ENCODE measurements at regions not wholly inside any gene's neighbourhood (a gene's known extent, or its start where the extent isn't known, plus 50 kb on each side); places are given as distances from the start of the nearest gene placed in this dataset.

DNA sequence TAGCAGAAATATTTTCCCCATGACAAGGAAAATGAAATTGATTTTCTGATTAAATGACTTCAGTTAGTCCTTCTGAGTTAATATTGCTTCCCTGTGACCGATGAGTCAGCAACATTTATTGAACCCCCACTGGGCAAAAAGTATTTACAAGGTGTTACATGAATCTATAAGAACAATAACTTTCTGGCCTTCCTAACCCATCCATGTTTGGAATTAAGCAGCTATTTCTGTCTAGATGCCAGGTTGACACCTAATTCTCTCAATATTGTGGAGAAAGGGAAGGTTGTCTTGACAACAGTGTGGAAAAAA is 112.9 kb upstream of the JAZF1 start:
- Histone ChIP-seq H3K9ac (ENCODE audit: low read length) (no peak overlapping the region), H3K36me3 (ENCODE audit: insufficient read depth, low read length) (no peaks in the 10 kb centered on the region), H3K27me3 (ENCODE audit: control insufficient read depth in 1 of 2, insufficient read depth in 2 of 2, low read length in 2 of 2) (no peaks in the 10 kb centered on the region), H3K9me3 (ENCODE audit: low read length) (no peaks in the 10 kb centered on the region), H3K4me1 (ENCODE audit: insufficient read depth, low read length) (no peaks in the 10 kb centered on the region), H3K27ac (ENCODE audit: low read depth, low read length) (no peak overlapping the region), H3K4me3 (ENCODE audit: low read depth in 1 of 2, low read length in 2 of 2) (no peak overlapping the region)

DNA sequence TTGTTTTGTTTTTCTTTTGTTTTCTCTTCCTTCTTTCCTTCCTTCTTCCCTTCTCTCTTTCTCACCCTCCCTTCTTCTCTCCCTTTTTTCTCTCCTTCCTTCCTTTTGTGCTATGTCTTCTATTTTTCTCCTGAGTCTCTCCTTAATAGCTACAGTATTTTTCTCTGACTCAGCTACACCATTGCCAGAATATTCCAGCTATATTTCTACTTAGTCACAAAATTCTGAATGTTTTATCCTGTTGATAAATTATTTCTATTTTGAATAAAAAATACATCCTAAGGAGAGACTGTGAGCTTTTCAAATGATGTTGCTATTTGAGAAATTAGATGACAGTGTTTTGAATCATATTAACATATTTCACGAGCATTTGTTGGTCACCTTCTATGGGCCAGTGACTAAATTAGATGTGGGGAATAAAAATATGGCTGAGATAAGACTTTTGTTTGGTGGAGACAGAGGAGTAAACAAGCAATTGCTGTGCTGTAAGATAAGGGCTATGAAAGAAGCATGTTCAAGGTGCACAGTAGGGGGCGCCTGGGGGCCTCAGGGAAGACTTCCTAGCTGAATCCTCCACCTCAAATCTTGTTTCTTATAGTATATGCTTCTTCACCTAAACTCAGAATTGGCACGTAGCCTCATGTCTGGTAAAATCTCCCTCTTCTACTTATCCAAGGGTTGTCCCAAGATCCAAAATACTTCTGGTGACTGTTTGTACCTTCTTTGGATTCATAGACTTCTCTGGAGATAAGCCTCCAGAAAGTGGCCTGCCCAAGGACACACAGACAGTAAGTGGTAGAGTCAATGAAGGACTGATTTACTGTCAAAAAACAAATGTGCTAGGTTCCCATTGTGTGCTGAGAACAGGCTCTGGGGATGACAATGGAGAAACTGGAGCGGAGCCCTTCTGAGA is 115.5 kb upstream of the CREB5 start:
- Histone ChIP-seq H3K36me3 (ENCODE audit: insufficient read depth, low read length) (no peaks in the 10 kb centered on the region), H3K27me3 (ENCODE audit: control insufficient read depth in 1 of 2, insufficient read depth in 2 of 2, low read length in 2 of 2) (no peaks in the 10 kb centered on the region), H3K27ac (ENCODE audit: low read depth, low read length) (no peak overlapping the region), H3K4me3 (ENCODE audit: low read depth in 1 of 2, low read length in 2 of 2) (no peak overlapping the region), H3K9me3 (ENCODE audit: low read length) (no peaks in the 10 kb centered on the region), H3K4me1 (ENCODE audit: insufficient read depth, low read length) (no peaks in the 10 kb centered on the region), H3K9ac (ENCODE audit: low read length) (no peak overlapping the region)

DNA sequence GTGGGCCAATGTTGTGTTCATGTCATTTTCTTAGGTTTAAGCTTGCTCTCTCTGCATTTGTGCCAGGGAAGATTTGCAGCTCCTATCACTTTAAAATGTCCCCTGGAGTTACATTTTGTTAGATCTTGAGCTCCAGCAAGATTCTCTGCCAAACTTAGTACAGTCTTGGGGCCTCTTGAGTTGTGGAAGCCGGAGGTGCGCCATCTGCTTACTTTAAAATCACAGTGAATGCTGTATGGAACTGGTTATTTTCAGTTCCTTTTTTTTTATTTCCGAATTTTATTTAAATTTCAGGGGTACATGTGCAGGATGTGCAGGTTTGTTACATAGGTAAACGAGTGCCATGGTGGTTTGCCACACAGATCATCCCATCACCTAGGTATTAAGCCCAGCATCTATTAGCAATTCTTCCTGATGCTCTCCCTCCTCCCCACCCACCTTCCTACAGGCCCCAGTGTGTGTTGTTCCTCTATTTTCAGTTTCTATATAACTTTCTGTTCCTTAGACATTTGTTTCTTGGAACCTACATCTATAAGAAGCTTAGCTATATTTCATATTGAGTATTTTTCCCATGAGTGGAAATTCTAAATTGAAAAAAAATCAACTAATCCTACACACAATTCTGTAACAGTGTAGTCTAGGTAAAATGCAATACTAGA is 114.4 kb upstream of the CREB5 start:
- H3K9ac ChIP-seq (ENCODE audit: low read length): no peak overlapping the region
- no peaks in the 10 kb centered on the region for H3K4me1 ChIP-seq (ENCODE audit: insufficient read depth, low read length)
- H3K27me3 ChIP-seq (ENCODE audit: control insufficient read depth in 1 of 2, insufficient read depth in 2 of 2, low read length in 2 of 2): no peaks in the 10 kb centered on the region
- H3K4me3 ChIP-seq (ENCODE audit: low read depth in 1 of 2, low read length in 2 of 2): no peak overlapping the region
- no peaks in the 10 kb centered on the region for H3K9me3 ChIP-seq (ENCODE audit: low read length)
- H3K27ac ChIP-seq (ENCODE audit: low read depth, low read length): no peak overlapping the region
- no peaks in the 10 kb centered on the region for H3K36me3 ChIP-seq (ENCODE audit: insufficient read depth, low read length)

DNA sequence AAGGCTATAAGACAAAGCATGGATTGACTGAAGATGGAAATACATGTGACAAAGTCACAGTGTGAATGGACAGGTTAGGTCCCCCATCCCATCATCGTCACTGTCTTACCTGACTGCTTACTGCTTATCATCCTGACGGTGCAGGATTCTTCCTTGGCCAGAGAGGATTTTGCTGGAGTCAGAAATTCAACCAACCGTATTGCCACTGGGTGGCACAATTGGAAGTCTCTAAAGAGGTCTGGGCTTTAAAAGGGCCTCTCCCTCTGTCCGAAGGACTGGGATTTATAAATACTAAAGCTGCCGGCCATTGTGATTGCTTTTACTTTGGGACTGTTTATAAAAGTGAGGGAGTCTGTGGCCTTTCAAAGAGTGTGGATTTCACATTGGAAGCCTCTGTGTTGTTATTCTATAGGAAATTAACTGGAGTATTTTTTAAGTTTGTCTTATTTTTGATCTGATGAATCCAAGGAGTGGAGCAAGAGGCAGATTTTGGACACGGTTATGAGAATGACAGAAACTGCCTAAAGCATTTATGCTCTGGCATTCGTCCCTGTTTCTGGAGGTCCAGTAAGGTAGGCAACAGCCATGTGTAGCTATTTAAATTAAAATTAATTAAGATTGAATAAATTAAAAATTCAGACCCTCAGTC is 113.3 kb upstream of the CREB5 start:
- H3K27me3 ChIP-seq (ENCODE audit: control insufficient read depth in 1 of 2, insufficient read depth in 2 of 2, low read length in 2 of 2): no peaks in the 10 kb centered on the region
- no peaks in the 10 kb centered on the region for H3K4me1 ChIP-seq (ENCODE audit: insufficient read depth, low read length)
- no peak overlapping the region for H3K27ac ChIP-seq (ENCODE audit: low read depth, low read length)
- H3K9ac ChIP-seq (ENCODE audit: low read length): no peak overlapping the region
- no peaks in the 10 kb centered on the region for H3K36me3 ChIP-seq (ENCODE audit: insufficient read depth, low read length)
- H3K9me3 ChIP-seq (ENCODE audit: low read length): no peaks in the 10 kb centered on the region
- no peak overlapping the region for H3K4me3 ChIP-seq (ENCODE audit: low read depth in 1 of 2, low read length in 2 of 2)

DNA sequence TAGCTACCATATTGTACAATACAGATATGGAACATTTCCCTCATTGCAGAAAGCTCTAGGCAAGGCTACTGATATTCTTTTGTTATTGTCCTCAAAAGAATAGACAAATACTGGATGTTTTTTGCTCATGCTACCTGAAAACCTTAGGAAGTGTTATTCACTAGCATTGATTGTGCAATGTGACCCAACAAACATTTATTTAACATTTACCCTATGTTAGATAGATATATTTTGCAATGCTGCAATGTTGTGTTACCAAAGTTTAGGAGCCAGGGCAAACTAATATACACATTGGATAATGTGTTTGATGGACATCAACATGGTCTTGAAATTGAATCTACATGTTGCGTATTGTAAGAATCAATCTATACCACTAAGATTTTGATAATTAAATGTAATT is 112.8 kb upstream of the CREB5 start:
- no peaks in the 10 kb centered on the region for H3K9me3 ChIP-seq (ENCODE audit: low read length)

DNA sequence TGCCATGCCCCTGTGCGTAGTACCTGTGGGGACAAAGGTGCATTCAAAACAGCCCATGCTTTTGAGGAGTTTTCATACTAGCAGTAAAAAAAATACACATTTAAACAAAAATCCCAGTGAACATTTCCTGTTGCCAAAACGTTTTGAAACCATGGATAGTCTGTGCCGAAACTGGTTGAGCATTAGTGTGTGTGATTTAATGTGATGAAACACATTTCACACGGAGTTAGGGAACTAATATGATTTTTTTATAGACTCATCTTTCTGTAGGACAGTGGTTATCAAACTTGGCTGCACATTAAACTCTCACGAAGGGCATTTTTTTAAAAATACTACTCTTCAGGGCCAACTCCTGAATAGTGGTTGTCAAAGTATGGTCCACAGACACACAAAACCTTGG is 111.8 kb upstream of the CREB5 start:
- Histone ChIP-seq H3K27ac (ENCODE audit: low read depth, low read length) (no peak overlapping the region), H3K36me3 (ENCODE audit: insufficient read depth, low read length) (no peaks in the 10 kb centered on the region), H3K9ac (ENCODE audit: low read length) (no peak overlapping the region), H3K27me3 (ENCODE audit: control insufficient read depth in 1 of 2, insufficient read depth in 2 of 2, low read length in 2 of 2) (no peaks in the 10 kb centered on the region), H3K4me1 (ENCODE audit: insufficient read depth, low read length) (no peaks in the 10 kb centered on the region), H3K9me3 (ENCODE audit: low read length) (no peaks in the 10 kb centered on the region), H3K4me3 (ENCODE audit: low read depth in 1 of 2, low read length in 2 of 2) (no peak overlapping the region)

More for the DNA sequence above, 112.8 kb upstream of the CREB5 start:
- Histone ChIP-seq H3K36me3 (ENCODE audit: insufficient read depth, low read length) (no peaks in the 10 kb centered on the region), H3K27me3 (ENCODE audit: control insufficient read depth in 1 of 2, insufficient read depth in 2 of 2, low read length in 2 of 2) (no peaks in the 10 kb centered on the region), H3K27ac (ENCODE audit: low read depth, low read length) (no peak overlapping the region), H3K4me3 (ENCODE audit: low read depth in 1 of 2, low read length in 2 of 2) (no peak overlapping the region), H3K9ac (ENCODE audit: low read length) (no peak overlapping the region), H3K4me1 (ENCODE audit: insufficient read depth, low read length) (no peaks in the 10 kb centered on the region)

DNA sequence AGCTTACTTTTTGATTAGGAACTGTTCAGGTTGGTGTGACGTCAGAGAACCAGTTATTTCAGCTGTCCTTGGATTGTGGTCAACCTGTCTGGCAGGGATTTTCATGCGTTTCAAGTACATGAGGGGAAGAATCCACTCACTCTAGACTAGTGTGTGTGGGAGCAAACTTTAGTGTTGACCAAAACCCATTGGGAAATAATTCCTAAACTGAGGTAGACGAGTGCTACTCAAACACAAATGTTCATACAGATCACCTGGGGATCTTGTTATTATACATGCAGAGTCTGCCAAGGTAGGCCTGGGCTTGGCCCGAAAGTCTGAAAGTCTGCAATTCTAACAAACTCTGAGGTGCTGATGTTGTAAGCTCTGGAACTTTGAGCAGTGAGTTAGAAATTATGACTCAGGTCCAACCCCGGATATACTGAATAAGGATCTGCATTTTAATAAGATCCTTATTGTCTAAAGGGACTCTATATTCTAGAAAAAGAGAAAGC is 111.1 kb upstream of the CREB5 start:
- Histone ChIP-seq H3K4me1 (ENCODE audit: insufficient read depth, low read length) (no peaks in the 10 kb centered on the region), H3K27ac (ENCODE audit: low read depth, low read length) (no peak overlapping the region), H3K36me3 (ENCODE audit: insufficient read depth, low read length) (no peaks in the 10 kb centered on the region), H3K9ac (ENCODE audit: low read length) (no peak overlapping the region), H3K9me3 (ENCODE audit: low read length) (no peaks in the 10 kb centered on the region), H3K27me3 (ENCODE audit: control insufficient read depth in 1 of 2, insufficient read depth in 2 of 2, low read length in 2 of 2) (no peaks in the 10 kb centered on the region), H3K4me3 (ENCODE audit: low read depth in 1 of 2, low read length in 2 of 2) (no peak overlapping the region)

DNA sequence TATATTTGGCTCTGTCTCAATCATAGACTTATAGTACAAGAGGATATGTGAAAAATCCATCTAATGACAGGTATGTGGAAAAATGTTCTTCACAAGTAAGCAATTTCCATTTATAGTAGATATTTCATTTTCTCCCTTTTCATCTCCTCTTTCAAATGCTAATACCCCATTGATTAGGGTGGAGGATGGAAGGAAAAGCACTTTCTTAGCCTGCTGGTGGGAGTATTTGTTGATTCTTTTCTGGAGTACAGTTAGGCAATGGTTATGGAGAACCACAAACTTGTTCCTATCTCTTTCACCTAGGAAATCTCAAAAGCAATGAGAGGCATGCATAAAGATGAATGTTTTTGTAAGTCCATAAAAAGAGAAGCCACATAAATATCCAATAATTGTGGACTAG is 108.0 kb upstream of the CREB5 start:
- Histone ChIP-seq H3K4me3 (ENCODE audit: low read depth in 1 of 2, low read length in 2 of 2) (no peak overlapping the region), H3K9ac (ENCODE audit: low read length) (no peak overlapping the region), H3K9me3 (ENCODE audit: low read length) (no peaks in the 10 kb centered on the region), H3K4me1 (ENCODE audit: insufficient read depth, low read length) (no peaks in the 10 kb centered on the region), H3K36me3 (ENCODE audit: insufficient read depth, low read length) (no peaks in the 10 kb centered on the region), H3K27me3 (ENCODE audit: control insufficient read depth in 1 of 2, insufficient read depth in 2 of 2, low read length in 2 of 2) (no peaks in the 10 kb centered on the region), H3K27ac (ENCODE audit: low read depth, low read length) (no peak overlapping the region)

DNA sequence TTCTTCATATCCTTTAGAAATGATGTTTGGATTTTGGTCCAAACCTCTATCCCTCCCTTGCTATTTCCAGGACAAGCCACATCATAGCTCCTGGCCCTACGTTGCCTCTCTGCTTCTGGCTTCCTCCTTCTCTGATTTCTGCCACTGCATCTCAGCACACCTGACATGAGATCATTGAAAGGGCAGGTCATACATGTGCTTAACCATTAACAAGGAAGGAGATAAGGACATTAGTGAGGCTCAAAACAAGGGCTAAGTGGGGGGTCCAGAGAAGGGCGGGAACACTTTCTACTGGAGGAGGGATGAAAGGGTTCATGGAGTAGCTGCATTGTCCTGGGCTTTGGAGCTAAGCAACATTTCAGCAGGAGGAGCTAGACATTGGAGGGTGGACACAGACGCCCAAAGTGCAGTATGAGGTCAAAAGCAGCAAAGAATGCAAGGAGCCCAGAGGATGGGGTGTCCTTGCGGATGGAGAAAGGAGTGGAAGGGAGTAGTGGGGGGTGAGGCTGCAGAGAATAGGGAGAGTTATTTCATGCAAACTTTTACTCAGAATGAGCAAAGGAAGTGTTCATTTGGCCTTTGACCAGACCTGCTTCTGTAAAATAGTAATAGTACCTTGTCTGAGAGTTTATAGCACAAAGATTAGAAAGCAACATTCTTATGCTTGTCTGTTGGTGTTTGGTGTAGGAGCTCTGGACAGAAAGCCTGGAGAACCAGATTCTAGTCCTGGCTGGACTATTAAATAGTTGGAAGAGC is 102.4 kb upstream of the CREB5 start:
- no peak overlapping the region for H3K9ac ChIP-seq (ENCODE audit: low read length)
- H3K27ac ChIP-seq (ENCODE audit: low read depth, low read length): no peak overlapping the region
- no peaks in the 10 kb centered on the region for H3K4me1 ChIP-seq (ENCODE audit: insufficient read depth, low read length)
- H3K36me3 ChIP-seq (ENCODE audit: insufficient read depth, low read length): no peaks in the 10 kb centered on the region
- H3K9me3 ChIP-seq (ENCODE audit: low read length): no peaks in the 10 kb centered on the region
- H3K27me3 ChIP-seq (ENCODE audit: control insufficient read depth in 1 of 2, insufficient read depth in 2 of 2, low read length in 2 of 2): no peaks in the 10 kb centered on the region
- no peak overlapping the region for H3K4me3 ChIP-seq (ENCODE audit: low read depth in 1 of 2, low read length in 2 of 2)

DNA sequence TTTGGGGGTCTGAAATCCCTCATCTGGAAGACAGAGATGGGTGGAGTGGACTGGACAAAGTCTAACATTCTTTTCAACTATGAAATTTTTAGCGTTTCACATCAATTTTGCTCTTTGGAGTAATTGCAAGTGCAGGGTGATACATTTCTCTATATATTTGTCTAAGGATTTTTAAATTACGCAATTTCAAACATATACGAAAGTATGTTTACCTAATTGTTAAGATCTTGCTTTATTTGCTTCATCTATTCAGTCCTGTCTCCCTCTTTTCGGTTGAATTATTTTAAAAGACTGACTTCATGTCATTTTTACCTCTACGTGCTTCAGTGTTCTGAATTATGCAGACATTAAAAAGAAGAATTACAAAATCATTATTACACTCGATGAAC is 101.9 kb upstream of the CREB5 start:
- H3K36me3 ChIP-seq (ENCODE audit: insufficient read depth, low read length): no peaks in the 10 kb centered on the region
- no peaks in the 10 kb centered on the region for H3K4me1 ChIP-seq (ENCODE audit: insufficient read depth, low read length)
- H3K27ac ChIP-seq (ENCODE audit: low read depth, low read length): no peak overlapping the region
- no peak overlapping the region for H3K4me3 ChIP-seq (ENCODE audit: low read depth in 1 of 2, low read length in 2 of 2)
- H3K9ac ChIP-seq (ENCODE audit: low read length): no peak overlapping the region
- H3K27me3 ChIP-seq (ENCODE audit: control insufficient read depth in 1 of 2, insufficient read depth in 2 of 2, low read length in 2 of 2): no peaks in the 10 kb centered on the region
- no peaks in the 10 kb centered on the region for H3K9me3 ChIP-seq (ENCODE audit: low read length)

DNA sequence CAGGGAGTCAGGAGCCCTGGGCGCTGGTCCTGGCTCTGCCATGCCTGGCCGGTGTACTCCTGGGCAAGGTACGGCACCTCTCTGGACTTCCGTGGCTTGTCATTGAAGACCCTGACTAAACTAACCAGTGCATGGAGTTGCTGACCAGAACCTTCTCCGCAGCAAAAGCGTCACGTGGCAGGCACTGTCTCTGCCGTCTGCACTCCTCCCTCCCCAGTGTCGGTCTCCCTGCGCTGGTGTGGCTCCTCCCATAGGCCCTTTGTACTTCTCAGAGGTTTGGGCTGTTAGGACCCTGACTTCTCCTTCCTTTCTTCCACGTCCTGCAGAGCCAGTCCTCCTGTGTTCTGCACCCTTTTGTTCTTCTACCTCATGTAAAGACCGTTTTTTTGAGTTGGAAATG is 100.6 kb upstream of the CREB5 start:
- H3K27ac ChIP-seq (ENCODE audit: low read depth, low read length): no peak overlapping the region
- no peak overlapping the region for H3K4me3 ChIP-seq (ENCODE audit: low read depth in 1 of 2, low read length in 2 of 2)
- no peaks in the 10 kb centered on the region for H3K4me1 ChIP-seq (ENCODE audit: insufficient read depth, low read length)
- no peaks in the 10 kb centered on the region for H3K9me3 ChIP-seq (ENCODE audit: low read length)
- H3K36me3 ChIP-seq (ENCODE audit: insufficient read depth, low read length): no peaks in the 10 kb centered on the region
- no peaks in the 10 kb centered on the region for H3K27me3 ChIP-seq (ENCODE audit: control insufficient read depth in 1 of 2, insufficient read depth in 2 of 2, low read length in 2 of 2)
- H3K9ac ChIP-seq (ENCODE audit: low read length): no peak overlapping the region

All from muscle layer of colon (tissue), 2 donors.